ENCODE measurements at regions not wholly inside any gene's neighbourhood (a gene's known extent, or its start where the extent isn't known, plus 50 kb on each side); places are given as distances from the start of the nearest gene placed in this dataset.

DNA sequence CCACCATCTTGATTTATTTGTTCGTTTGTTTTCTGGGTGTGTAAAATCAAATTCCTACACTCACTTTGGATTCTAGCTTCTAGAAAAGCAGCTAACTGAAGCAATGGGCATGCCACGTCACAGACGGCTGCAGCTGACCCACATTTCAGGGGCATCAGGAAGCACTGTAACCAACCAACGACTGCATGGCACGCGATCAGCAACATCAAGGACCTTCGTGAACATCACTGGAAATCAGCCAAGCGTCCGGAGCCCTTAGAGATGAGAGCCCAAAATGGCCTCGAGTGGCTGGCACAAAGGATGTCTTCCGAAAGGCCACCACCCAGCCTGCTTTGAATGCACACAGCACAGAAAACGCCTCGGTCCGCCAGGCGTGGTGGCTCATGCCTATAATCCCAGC lies 191.1 kb downstream of the OLFM1 start (continued):
- no peak for TF ChIP-seq CTCF (IDR thresholded peaks at IDR 0.05; ENCODE audit: poor library complexity, severe bottlenecking)

- Histone ChIP-seq H2AFZ (ENCODE audit: low read depth, low read length) (no peak overlapping the region), H3K79me2 (replicated peaks; ENCODE audit: insufficient read depth, low read length) (no peaks in the 10 kb centered on the region), H3K9me3 (ENCODE audit: low read length) (no peaks in the 10 kb centered on the region), H3K27ac (ENCODE audit: low read length) (no peak overlapping the region), H3K27me3 (ENCODE audit: insufficient read depth, low read depth, low read length) (no peaks in the 10 kb centered on the region), H3K36me3 (ENCODE audit: insufficient read depth, low read length) (no peaks in the 10 kb centered on the region), H3K9me2 (ENCODE audit: insufficient read depth, low read length) (no peaks in the 10 kb centered on the region), H3K9ac (ENCODE audit: low read length) (no peak overlapping the region), H3F3A (ENCODE audit: insufficient read depth, low read length, poor library complexity, severe bottlenecking) (no peaks in the 10 kb centered on the region), H4K20me1 (ENCODE audit: insufficient read depth) (no peaks in the 10 kb centered on the region), H3K4me3 (ENCODE audit: low read length) (no peak overlapping the region), H3K4me2 (ENCODE audit: low read length) (no peak overlapping the region)
- TF ChIP-seq CTCF (IDR thresholded peaks at IDR 0.05; ENCODE audit: poor library complexity, severe bottlenecking), result no peak
- TF ChIP-seq TAF1 (IDR thresholded peaks at IDR 0.05; ENCODE audit: low read depth), result no peak
- no peak for TF ChIP-seq RAD21 (conservative IDR thresholded peaks at IDR 0.05)
- TF ChIP-seq EZH2 (IDR thresholded peaks at IDR 0.05; ENCODE audit: borderline replicate concordance, insufficient read depth, low read length, poor library complexity, severe bottlenecking), result no peak
- TF ChIP-seq REST (IDR thresholded peaks at IDR 0.05; ENCODE audit: borderline replicate concordance), result no peak
- TF ChIP-seq POLR2AphosphoS5 (IDR thresholded peaks at IDR 0.05), result no peak
- no peak for TF ChIP-seq MXI1 (conservative IDR thresholded peaks at IDR 0.05; ENCODE audit: poor library complexity, severe bottlenecking)
- no peak for TF ChIP-seq SMC3 (conservative IDR thresholded peaks at IDR 0.05; ENCODE audit: poor library complexity)
- no peak for TF ChIP-seq EP300 (conservative IDR thresholded peaks at IDR 0.05; ENCODE audit: poor library complexity, severe bottlenecking)
These were observed 191.9 kb downstream of the OLFM1 start for GRCh38 chr9:135279385-135279784.

DNA sequence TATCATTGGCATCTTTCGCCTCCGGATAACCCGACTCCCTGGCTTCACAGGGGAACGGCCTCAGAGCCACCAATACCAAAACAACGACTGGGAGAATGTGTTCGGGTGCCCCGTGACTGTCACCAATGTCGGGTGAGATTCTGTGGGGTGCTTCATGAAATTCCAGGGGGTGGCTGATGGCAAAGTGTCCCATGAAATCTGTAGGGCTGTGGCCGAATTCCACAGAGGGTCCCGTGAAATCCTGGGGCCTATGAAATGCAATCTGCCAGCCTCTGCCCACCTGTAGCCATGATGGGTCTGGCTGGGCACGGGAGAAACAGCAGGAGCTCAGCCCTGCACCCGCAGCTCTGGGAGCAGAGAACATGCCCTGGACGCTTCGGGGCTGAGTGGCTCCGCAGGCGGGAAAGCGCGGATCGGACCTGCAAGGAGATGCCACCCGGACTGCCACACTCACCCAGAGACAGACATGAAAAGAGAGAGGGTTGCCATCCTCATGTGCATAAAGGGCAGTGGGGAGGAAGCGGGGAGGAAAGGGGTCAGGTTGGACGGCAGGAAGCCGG lies 192.4 kb downstream of the OLFM1 start:
- no peaks in the 10 kb centered on the region for H3K79me2 ChIP-seq (replicated peaks; ENCODE audit: insufficient read depth, low read length)
- no peaks in the 10 kb centered on the region for H4K20me1 ChIP-seq (ENCODE audit: insufficient read depth)
- H2AFZ ChIP-seq (ENCODE audit: low read depth, low read length), result no peak overlapping the region
- no peak overlapping the region for H3K27ac ChIP-seq (ENCODE audit: low read length)
- H3K9me2 ChIP-seq (ENCODE audit: insufficient read depth, low read length), result no peaks in the 10 kb centered on the region
- no peaks in the 10 kb centered on the region for H3K27me3 ChIP-seq (ENCODE audit: insufficient read depth, low read depth, low read length)
- no peaks in the 10 kb centered on the region for H3F3A ChIP-seq (ENCODE audit: insufficient read depth, low read length, poor library complexity, severe bottlenecking)
- no peaks in the 10 kb centered on the region for H3K9me3 ChIP-seq (ENCODE audit: low read length)
- no peak overlapping the region for H3K9ac ChIP-seq (ENCODE audit: low read length)
- no peak overlapping the region for H3K4me2 ChIP-seq (ENCODE audit: low read length)
- H3K4me3 ChIP-seq (ENCODE audit: low read length), result no peak overlapping the region
- no peaks in the 10 kb centered on the region for H3K36me3 ChIP-seq (ENCODE audit: insufficient read depth, low read length)
- TF ChIP-seq EZH2 (IDR thresholded peaks at IDR 0.05; ENCODE audit: borderline replicate concordance, insufficient read depth, low read length, poor library complexity, severe bottlenecking), result no peak
- TF ChIP-seq POLR2AphosphoS5 (IDR thresholded peaks at IDR 0.05), result no peak
- TF ChIP-seq CTCF (IDR thresholded peaks at IDR 0.05; ENCODE audit: poor library complexity, severe bottlenecking), result no peak
- no peak for TF ChIP-seq TAF1 (IDR thresholded peaks at IDR 0.05; ENCODE audit: low read depth)
- TF ChIP-seq EP300 (conservative IDR thresholded peaks at IDR 0.05; ENCODE audit: poor library complexity, severe bottlenecking), result no peak
- no peak for TF ChIP-seq RAD21 (conservative IDR thresholded peaks at IDR 0.05)
- TF ChIP-seq SMC3 (conservative IDR thresholded peaks at IDR 0.05; ENCODE audit: poor library complexity), result no peak
- no peak for TF ChIP-seq REST (IDR thresholded peaks at IDR 0.05; ENCODE audit: borderline replicate concordance)
- TF ChIP-seq MXI1 (conservative IDR thresholded peaks at IDR 0.05; ENCODE audit: poor library complexity, severe bottlenecking), result no peak
